ENCODE measurements at regions not wholly inside any gene's neighbourhood (a gene's known extent, or its start where the extent isn't known, plus 50 kb on each side); places are given as distances from the start of the nearest gene placed in this dataset.

- H3K4me1 ChIP-seq (ENCODE audit: insufficient read depth, low read length) = peaks cover 4% of the 10 kb centered on the region
- no peaks in the 10 kb centered on the region for H3K36me3 ChIP-seq (ENCODE audit: insufficient read depth, low read length)
- H3K27me3 ChIP-seq (ENCODE audit: control insufficient read depth in 1 of 2, insufficient read depth in 2 of 2, low read length in 2 of 2) = no peaks in the 10 kb centered on the region
- H3K27ac ChIP-seq (ENCODE audit: low read depth, low read length) = no peak overlapping the region
- no peak overlapping the region for H3K4me3 ChIP-seq (ENCODE audit: low read depth in 1 of 2, low read length in 2 of 2)
- no peak overlapping the region for H3K9ac ChIP-seq (ENCODE audit: low read length)
- no peaks in the 10 kb centered on the region for H3K9me3 ChIP-seq (ENCODE audit: low read length)
Observed at GRCh38 chr10:128525444-128525843, 399.2 kb upstream of the MKI67 start.

- H3K27ac ChIP-seq (ENCODE audit: low read depth, low read length) = no peak overlapping the region
- H3K9me3 ChIP-seq (ENCODE audit: low read length) = no peaks in the 10 kb centered on the region
- no peaks in the 10 kb centered on the region for H3K36me3 ChIP-seq (ENCODE audit: insufficient read depth, low read length)
- H3K4me1 ChIP-seq (ENCODE audit: insufficient read depth, low read length) = peaks cover 4% of the 10 kb centered on the region
- no peak overlapping the region for H3K9ac ChIP-seq (ENCODE audit: low read length)
- H3K4me3 ChIP-seq (ENCODE audit: low read depth in 1 of 2, low read length in 2 of 2) = no peak overlapping the region
- no peaks in the 10 kb centered on the region for H3K27me3 ChIP-seq (ENCODE audit: control insufficient read depth in 1 of 2, insufficient read depth in 2 of 2, low read length in 2 of 2)
Observed at GRCh38 chr10:128525936-128526335, 399.7 kb upstream of the MKI67 start.

- peaks cover 4% of the 10 kb centered on the region for H3K4me1 ChIP-seq (ENCODE audit: insufficient read depth, low read length)
- H3K36me3 ChIP-seq (ENCODE audit: insufficient read depth, low read length) = no peaks in the 10 kb centered on the region
- no peaks in the 10 kb centered on the region for H3K9me3 ChIP-seq (ENCODE audit: low read length)
- H3K4me3 ChIP-seq (ENCODE audit: low read depth in 1 of 2, low read length in 2 of 2) = no peak overlapping the region
- no peaks in the 10 kb centered on the region for H3K27me3 ChIP-seq (ENCODE audit: control insufficient read depth in 1 of 2, insufficient read depth in 2 of 2, low read length in 2 of 2)
- no peak overlapping the region for H3K9ac ChIP-seq (ENCODE audit: low read length)
- no peak overlapping the region for H3K27ac ChIP-seq (ENCODE audit: low read depth, low read length)
Observed at GRCh38 chr10:128526791-128527375, 400.7 kb upstream of the MKI67 start.

- Histone ChIP-seq H3K4me3 (ENCODE audit: low read depth in 1 of 2, low read length in 2 of 2) (no peak overlapping the region), H3K9me3 (ENCODE audit: low read length) (no peaks in the 10 kb centered on the region), H3K27me3 (ENCODE audit: control insufficient read depth in 1 of 2, insufficient read depth in 2 of 2, low read length in 2 of 2) (no peaks in the 10 kb centered on the region), H3K36me3 (ENCODE audit: insufficient read depth, low read length) (no peaks in the 10 kb centered on the region), H3K27ac (ENCODE audit: low read depth, low read length) (no peak overlapping the region), H3K4me1 (ENCODE audit: insufficient read depth, low read length) (peaks cover 4% of the 10 kb centered on the region), H3K9ac (ENCODE audit: low read length) (no peak overlapping the region)
Observed at GRCh38 chr10:128527711-128528110, 401.5 kb upstream of the MKI67 start.

- Histone ChIP-seq H3K9ac (ENCODE audit: low read length) (no peak overlapping the region), H3K27ac (ENCODE audit: low read depth, low read length) (no peak overlapping the region), H3K27me3 (ENCODE audit: control insufficient read depth in 1 of 2, insufficient read depth in 2 of 2, low read length in 2 of 2) (no peaks in the 10 kb centered on the region), H3K4me3 (ENCODE audit: low read depth in 1 of 2, low read length in 2 of 2) (no peak overlapping the region), H3K9me3 (ENCODE audit: low read length) (no peaks in the 10 kb centered on the region), H3K36me3 (ENCODE audit: insufficient read depth, low read length) (no peaks in the 10 kb centered on the region), H3K4me1 (ENCODE audit: insufficient read depth, low read length) (peaks cover 4% of the 10 kb centered on the region)
Observed at GRCh38 chr10:128528167-128528566, 401.9 kb upstream of the MKI67 start.

- Histone ChIP-seq H3K4me1 (ENCODE audit: insufficient read depth, low read length) (peaks cover 4% of the 10 kb centered on the region), H3K27ac (ENCODE audit: low read depth, low read length) (no peak overlapping the region), H3K27me3 (ENCODE audit: control insufficient read depth in 1 of 2, insufficient read depth in 2 of 2, low read length in 2 of 2) (no peaks in the 10 kb centered on the region), H3K9ac (ENCODE audit: low read length) (no peak overlapping the region), H3K36me3 (ENCODE audit: insufficient read depth, low read length) (no peaks in the 10 kb centered on the region), H3K9me3 (ENCODE audit: low read length) (no peaks in the 10 kb centered on the region), H3K4me3 (ENCODE audit: low read depth in 1 of 2, low read length in 2 of 2) (no peak overlapping the region)
Observed at GRCh38 chr10:128528781-128529180, 402.6 kb upstream of the MKI67 start.

- Histone ChIP-seq H3K4me1 (ENCODE audit: insufficient read depth, low read length) (peaks cover 4% of the 10 kb centered on the region), H3K9me3 (ENCODE audit: low read length) (no peaks in the 10 kb centered on the region), H3K9ac (ENCODE audit: low read length) (no peak overlapping the region), H3K27ac (ENCODE audit: low read depth, low read length) (no peak overlapping the region), H3K27me3 (ENCODE audit: control insufficient read depth in 1 of 2, insufficient read depth in 2 of 2, low read length in 2 of 2) (no peaks in the 10 kb centered on the region), H3K4me3 (ENCODE audit: low read depth in 1 of 2, low read length in 2 of 2) (no peak overlapping the region), H3K36me3 (ENCODE audit: insufficient read depth, low read length) (no peaks in the 10 kb centered on the region)
Observed at GRCh38 chr10:128529225-128529624, 403.0 kb upstream of the MKI67 start.

- Histone ChIP-seq H3K36me3 (ENCODE audit: insufficient read depth, low read length) (no peaks in the 10 kb centered on the region), H3K4me1 (ENCODE audit: insufficient read depth, low read length) (peaks cover 4% of the 10 kb centered on the region), H3K4me3 (ENCODE audit: low read depth in 1 of 2, low read length in 2 of 2) (no peak overlapping the region), H3K27me3 (ENCODE audit: control insufficient read depth in 1 of 2, insufficient read depth in 2 of 2, low read length in 2 of 2) (no peaks in the 10 kb centered on the region), H3K9me3 (ENCODE audit: low read length) (no peaks in the 10 kb centered on the region), H3K9ac (ENCODE audit: low read length) (no peak overlapping the region), H3K27ac (ENCODE audit: low read depth, low read length) (no peak overlapping the region)
Observed at GRCh38 chr10:128530301-128530700, 404.1 kb upstream of the MKI67 start.

- H3K36me3 ChIP-seq (ENCODE audit: insufficient read depth, low read length) = no peaks in the 10 kb centered on the region
- H3K4me3 ChIP-seq (ENCODE audit: low read depth in 1 of 2, low read length in 2 of 2) = no peak overlapping the region
- no peaks in the 10 kb centered on the region for H3K9me3 ChIP-seq (ENCODE audit: low read length)
- H3K27ac ChIP-seq (ENCODE audit: low read depth, low read length) = no peak overlapping the region
- H3K27me3 ChIP-seq (ENCODE audit: control insufficient read depth in 1 of 2, insufficient read depth in 2 of 2, low read length in 2 of 2) = no peaks in the 10 kb centered on the region
- H3K9ac ChIP-seq (ENCODE audit: low read length) = no peak overlapping the region
- H3K4me1 ChIP-seq (ENCODE audit: insufficient read depth, low read length) = peaks cover 4% of the 10 kb centered on the region
Observed at GRCh38 chr10:128530946-128531345, 404.7 kb upstream of the MKI67 start.

- Histone ChIP-seq H3K27me3 (ENCODE audit: control insufficient read depth in 1 of 2, insufficient read depth in 2 of 2, low read length in 2 of 2) (peaks cover 0 to 5% of the 10 kb centered on the region in 2 donors), H3K27ac (ENCODE audit: low read depth, low read length) (no peak overlapping the region)
Observed at GRCh38 chr10:128534686-128535085, 408.5 kb upstream of the MKI67 start.

GRCh38 chr10:128536259-128536658 lies 410.0 kb upstream of the MKI67 start:
- H3K4me1 ChIP-seq (ENCODE audit: insufficient read depth, low read length) = peaks cover under 1% of the 10 kb centered on the region
- peaks cover 0 to 20% of the 10 kb centered on the region in 2 donors for H3K27me3 ChIP-seq (ENCODE audit: control insufficient read depth in 1 of 2, insufficient read depth in 2 of 2, low read length in 2 of 2)
- H3K9me3 ChIP-seq (ENCODE audit: low read length) = no peaks in the 10 kb centered on the region
- H3K36me3 ChIP-seq (ENCODE audit: insufficient read depth, low read length) = no peaks in the 10 kb centered on the region
- H3K27ac ChIP-seq (ENCODE audit: low read depth, low read length) = no peak overlapping the region
- H3K9ac ChIP-seq (ENCODE audit: low read length) = no peak overlapping the region
- H3K4me3 ChIP-seq (ENCODE audit: low read depth in 1 of 2, low read length in 2 of 2) = no peak overlapping the region

More at GRCh38 chr10:128534686-128535085, 408.5 kb upstream of the MKI67 start:
- Histone ChIP-seq H3K4me1 (ENCODE audit: insufficient read depth, low read length) (no peaks in the 10 kb centered on the region), H3K36me3 (ENCODE audit: insufficient read depth, low read length) (no peaks in the 10 kb centered on the region), H3K9me3 (ENCODE audit: low read length) (no peaks in the 10 kb centered on the region), H3K9ac (ENCODE audit: low read length) (no peak overlapping the region), H3K4me3 (ENCODE audit: low read depth in 1 of 2, low read length in 2 of 2) (no peak overlapping the region)

GRCh38 chr10:128537834-128538330 lies 411.7 kb upstream of the MKI67 start:
- Histone ChIP-seq H3K9ac (ENCODE audit: low read length) (no peak overlapping the region), H3K4me3 (ENCODE audit: low read depth in 1 of 2, low read length in 2 of 2) (no peak overlapping the region), H3K4me1 (ENCODE audit: insufficient read depth, low read length) (peaks cover 8% of the 10 kb centered on the region), H3K27ac (ENCODE audit: low read depth, low read length) (no peak overlapping the region), H3K9me3 (ENCODE audit: low read length) (no peaks in the 10 kb centered on the region), H3K27me3 (ENCODE audit: control insufficient read depth in 1 of 2, insufficient read depth in 2 of 2, low read length in 2 of 2) (peaks cover 0 to 23% of the 10 kb centered on the region in 2 donors), H3K36me3 (ENCODE audit: insufficient read depth, low read length) (no peaks in the 10 kb centered on the region)

All from muscle layer of colon (tissue), 2 donors.